ENCODE measurements at regions not wholly inside any gene's neighbourhood (a gene's known extent, or its start where the extent isn't known, plus 50 kb on each side); places are given as distances from the start of the nearest gene placed in this dataset.
A peak's percentile ranks its signal among the peaks of the same experiment; 100 is the strongest.

GRCh38 chr5:164431634-164432304 is 926.4 kb downstream of the MAT2B start:
- Histone ChIP-seq H3K27me3 (ENCODE audit: control insufficient read depth, insufficient read depth, low read length) (no peaks in the 10 kb centered on the region), H3K4me3 (ENCODE audit: insufficient read depth, low read depth, low read length) (no peak overlapping the region), H3K36me3 (replicated peaks; ENCODE audit: control insufficient read depth, insufficient read depth, low read length) (no peaks in the 10 kb centered on the region)
- DNase-seq, result no peak

DNA sequence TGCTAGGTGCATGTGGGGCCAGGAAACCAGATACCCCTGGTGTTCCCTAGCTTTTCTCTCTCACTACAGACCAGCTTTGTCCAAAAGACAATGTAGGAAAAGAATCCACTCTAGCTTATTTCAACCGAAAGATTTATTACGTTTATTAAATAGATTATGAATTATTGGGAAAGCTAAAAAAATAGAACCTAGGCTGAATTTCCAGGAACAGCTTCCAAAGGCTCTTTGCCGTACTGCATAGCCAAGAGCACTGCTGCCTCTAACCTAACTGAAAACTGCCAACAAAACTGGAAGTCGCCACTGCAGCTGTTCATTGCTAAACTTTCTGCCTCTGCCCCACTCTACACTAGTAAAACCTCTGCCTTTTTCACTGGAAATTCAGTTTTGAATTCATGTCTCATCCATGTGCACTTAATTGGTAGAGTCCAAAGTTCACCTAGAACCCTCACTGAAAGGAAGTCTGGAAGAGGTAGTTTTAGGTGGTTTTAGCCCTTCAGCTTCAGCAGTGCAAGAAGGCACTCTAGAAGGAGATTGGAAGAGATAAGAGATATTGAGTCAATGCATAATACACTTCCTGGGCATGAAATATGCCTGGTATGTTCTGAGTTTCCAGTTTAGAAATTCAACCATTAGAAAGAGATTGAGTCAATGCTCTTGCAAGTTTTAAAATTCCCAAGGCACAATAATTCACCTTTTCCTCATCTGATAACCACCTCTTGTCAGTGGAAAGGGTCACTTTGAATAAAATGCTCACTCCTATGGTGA is 927.9 kb downstream of the MAT2B start:
- Histone ChIP-seq H3K27me3 (ENCODE audit: control insufficient read depth, insufficient read depth, low read length) (no peaks in the 10 kb centered on the region), H3K36me3 (replicated peaks; ENCODE audit: control insufficient read depth, insufficient read depth, low read length) (no peaks in the 10 kb centered on the region), H3K4me3 (ENCODE audit: insufficient read depth, low read depth, low read length) (no peak overlapping the region)
- no peak for DNase-seq

- Histone ChIP-seq H3K4me3 (ENCODE audit: insufficient read depth, low read depth, low read length) (no peak overlapping the region), H3K27me3 (ENCODE audit: control insufficient read depth, insufficient read depth, low read length) (no peaks in the 10 kb centered on the region), H3K36me3 (replicated peaks; ENCODE audit: control insufficient read depth, insufficient read depth, low read length) (no peaks in the 10 kb centered on the region)
- no peak for DNase-seq
Observed at GRCh38 chr5:164435576-164435975, 930.2 kb downstream of the MAT2B start.

DNA sequence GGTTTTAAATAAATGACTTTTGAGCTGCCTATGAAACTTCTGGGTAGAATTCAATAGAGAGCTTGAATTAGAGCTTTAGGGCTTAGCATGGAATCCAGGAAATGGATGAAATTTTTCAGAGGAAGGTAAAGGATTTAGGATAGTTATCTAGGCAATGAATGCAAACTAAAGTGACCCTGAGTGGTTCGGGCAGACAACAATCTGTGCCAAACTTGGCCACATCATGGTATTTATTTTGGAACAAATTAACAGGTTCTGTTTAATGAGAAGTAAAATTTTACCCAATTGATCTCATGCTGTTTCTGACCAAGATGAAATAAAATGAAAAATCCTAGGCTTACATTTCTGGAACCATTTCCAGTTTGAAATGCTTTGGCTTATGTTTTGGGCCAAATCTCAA is 934.4 kb downstream of the MAT2B start:
- Histone ChIP-seq H3K4me3 (ENCODE audit: insufficient read depth, low read depth, low read length) (no peak overlapping the region), H3K27me3 (ENCODE audit: control insufficient read depth, insufficient read depth, low read length) (no peaks in the 10 kb centered on the region), H3K36me3 (replicated peaks; ENCODE audit: control insufficient read depth, insufficient read depth, low read length) (no peaks in the 10 kb centered on the region)
- DNase-seq, result no peak

DNA sequence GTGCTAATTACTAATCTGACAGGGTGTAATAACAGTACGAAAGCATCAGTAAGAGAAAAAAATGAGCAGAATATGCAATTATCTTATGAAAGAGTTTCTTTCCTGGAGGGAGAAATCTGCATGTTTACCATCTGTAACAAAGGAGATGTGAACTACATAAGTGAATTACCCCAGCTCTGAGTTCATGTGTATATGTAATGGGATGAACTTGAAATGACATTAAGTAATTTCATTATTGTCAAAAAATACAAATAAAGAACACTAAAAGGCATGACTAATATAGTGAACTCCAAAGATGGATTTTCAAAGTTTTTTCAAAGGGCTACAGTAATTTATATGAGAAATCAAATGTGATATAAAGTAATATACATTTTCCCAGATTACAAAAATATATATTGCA is 944.0 kb downstream of the MAT2B start:
- no peaks in the 10 kb centered on the region for H3K36me3 ChIP-seq (replicated peaks; ENCODE audit: control insufficient read depth, insufficient read depth, low read length)
- no peak for DNase-seq
- H3K27me3 ChIP-seq (ENCODE audit: control insufficient read depth, insufficient read depth, low read length), result no peaks in the 10 kb centered on the region
- H3K4me3 ChIP-seq (ENCODE audit: insufficient read depth, low read depth, low read length), result no peak overlapping the region

DNA sequence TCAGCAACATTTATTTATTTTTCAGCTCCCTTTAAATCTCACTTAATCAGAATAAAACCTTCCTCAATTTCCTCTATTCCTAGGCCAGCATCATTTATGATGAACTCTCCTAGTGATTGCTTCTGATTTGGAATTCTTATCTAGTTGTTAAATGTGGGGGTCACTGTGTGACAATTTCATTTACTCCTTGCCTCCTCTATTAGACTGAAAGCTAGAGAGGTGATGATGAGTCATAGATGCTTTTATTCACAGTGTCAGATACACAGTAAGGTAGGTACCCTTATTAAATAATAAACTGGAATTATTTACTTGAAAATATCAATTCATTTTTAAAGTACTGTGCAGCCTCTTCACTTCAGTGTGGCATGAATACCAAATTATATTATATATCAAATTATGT is 960.6 kb downstream of the MAT2B start:
- DNase-seq, result no peak
- no peaks in the 10 kb centered on the region for H3K36me3 ChIP-seq (replicated peaks; ENCODE audit: control insufficient read depth, insufficient read depth, low read length)
- no peak overlapping the region for H3K4me3 ChIP-seq (ENCODE audit: insufficient read depth, low read depth, low read length)

GRCh38 chr5:164470312-164470711 is 964.9 kb downstream of the MAT2B start:
- Histone ChIP-seq H3K4me3 (ENCODE audit: insufficient read depth, low read depth, low read length) (no peak overlapping the region), H3K36me3 (replicated peaks; ENCODE audit: control insufficient read depth, insufficient read depth, low read length) (no peaks in the 10 kb centered on the region), H3K27me3 (ENCODE audit: control insufficient read depth, insufficient read depth, low read length) (no peaks in the 10 kb centered on the region)
- DNase-seq, result no peak

More for the DNA sequence above, 960.6 kb downstream of the MAT2B start:
- H3K27me3 ChIP-seq (ENCODE audit: control insufficient read depth, insufficient read depth, low read length), result no peaks in the 10 kb centered on the region

GRCh38 chr5:164472165-164472564 is 966.7 kb downstream of the MAT2B start:
- Histone ChIP-seq H3K27me3 (ENCODE audit: control insufficient read depth, insufficient read depth, low read length) (no peaks in the 10 kb centered on the region), H3K4me3 (ENCODE audit: insufficient read depth, low read depth, low read length) (no peak overlapping the region), H3K36me3 (replicated peaks; ENCODE audit: control insufficient read depth, insufficient read depth, low read length) (no peaks in the 10 kb centered on the region)
- DNase-seq, result no peak

- H3K36me3 ChIP-seq (replicated peaks; ENCODE audit: control insufficient read depth, insufficient read depth, low read length), result no peaks in the 10 kb centered on the region
- DNase-seq, result peak; percentile 19
- no peaks in the 10 kb centered on the region for H3K27me3 ChIP-seq (ENCODE audit: control insufficient read depth, insufficient read depth, low read length)
- H3K4me3 ChIP-seq (ENCODE audit: insufficient read depth, low read depth, low read length), result no peak overlapping the region
Observed at GRCh38 chr5:164475339-164475977, 970.0 kb downstream of the MAT2B start.

DNA sequence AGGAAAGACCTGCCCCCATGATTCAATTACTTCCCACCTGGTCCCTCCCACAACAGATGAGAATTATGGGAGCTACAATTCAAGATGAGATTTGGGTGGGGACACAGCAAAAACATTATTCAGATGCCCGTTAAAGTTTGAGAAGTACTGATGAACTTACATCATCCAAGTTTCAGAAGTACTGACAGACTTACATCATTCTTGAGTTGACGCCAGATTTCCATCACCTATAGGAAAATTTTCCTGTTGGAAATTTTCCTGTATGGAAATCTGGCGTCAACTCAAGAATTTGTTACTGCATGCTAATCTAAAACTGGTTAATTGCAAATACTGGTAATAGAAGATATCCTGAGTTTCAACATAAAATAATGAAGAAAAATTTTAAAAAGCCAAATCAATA is 975.9 kb downstream of the MAT2B start:
- H3K36me3 ChIP-seq (replicated peaks; ENCODE audit: control insufficient read depth, insufficient read depth, low read length), result no peaks in the 10 kb centered on the region
- H3K27me3 ChIP-seq (ENCODE audit: control insufficient read depth, insufficient read depth, low read length), result no peaks in the 10 kb centered on the region
- no peak overlapping the region for H3K4me3 ChIP-seq (ENCODE audit: insufficient read depth, low read depth, low read length)
- DNase-seq, result no peak

- H3K36me3 ChIP-seq (replicated peaks; ENCODE audit: control insufficient read depth, insufficient read depth, low read length), result no peaks in the 10 kb centered on the region
- no peaks in the 10 kb centered on the region for H3K27me3 ChIP-seq (ENCODE audit: control insufficient read depth, insufficient read depth, low read length)
- H3K4me3 ChIP-seq (ENCODE audit: insufficient read depth, low read depth, low read length), result no peak overlapping the region
- DNase-seq, result no peak
Observed at GRCh38 chr5:164482351-164482750, 976.9 kb downstream of the MAT2B start.

- H3K36me3 ChIP-seq (replicated peaks; ENCODE audit: control insufficient read depth, insufficient read depth, low read length), result no peaks in the 10 kb centered on the region
- no peaks in the 10 kb centered on the region for H3K27me3 ChIP-seq (ENCODE audit: control insufficient read depth, insufficient read depth, low read length)
- H3K4me3 ChIP-seq (ENCODE audit: insufficient read depth, low read depth, low read length), result no peak overlapping the region
- DNase-seq, result no peak
Observed at GRCh38 chr5:164484948-164485347, 979.5 kb downstream of the MAT2B start.

DNA sequence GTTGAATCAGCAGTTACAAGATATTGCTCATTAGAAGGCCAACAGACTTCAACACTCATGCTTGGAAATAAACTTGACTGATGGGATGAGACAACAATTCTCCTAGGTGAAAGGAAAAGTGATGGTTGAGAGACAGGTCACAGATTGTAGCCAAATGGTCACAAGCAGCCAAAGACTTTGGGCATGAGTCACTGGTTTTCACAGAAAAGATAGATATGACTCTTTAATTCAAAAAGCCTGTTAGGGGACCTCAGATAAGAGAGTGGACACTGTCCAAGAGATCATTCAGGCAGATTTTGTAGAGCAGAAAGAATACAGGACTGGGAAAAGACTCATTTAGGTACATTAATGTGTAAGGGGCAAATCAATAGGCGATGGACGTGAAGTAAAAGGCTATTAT is 982.5 kb downstream of the MAT2B start:
- no peak overlapping the region for H3K4me3 ChIP-seq (ENCODE audit: insufficient read depth, low read depth, low read length)
- no peak for DNase-seq
- H3K36me3 ChIP-seq (replicated peaks; ENCODE audit: control insufficient read depth, insufficient read depth, low read length), result no peaks in the 10 kb centered on the region
- H3K27me3 ChIP-seq (ENCODE audit: control insufficient read depth, insufficient read depth, low read length), result no peaks in the 10 kb centered on the region

DNA sequence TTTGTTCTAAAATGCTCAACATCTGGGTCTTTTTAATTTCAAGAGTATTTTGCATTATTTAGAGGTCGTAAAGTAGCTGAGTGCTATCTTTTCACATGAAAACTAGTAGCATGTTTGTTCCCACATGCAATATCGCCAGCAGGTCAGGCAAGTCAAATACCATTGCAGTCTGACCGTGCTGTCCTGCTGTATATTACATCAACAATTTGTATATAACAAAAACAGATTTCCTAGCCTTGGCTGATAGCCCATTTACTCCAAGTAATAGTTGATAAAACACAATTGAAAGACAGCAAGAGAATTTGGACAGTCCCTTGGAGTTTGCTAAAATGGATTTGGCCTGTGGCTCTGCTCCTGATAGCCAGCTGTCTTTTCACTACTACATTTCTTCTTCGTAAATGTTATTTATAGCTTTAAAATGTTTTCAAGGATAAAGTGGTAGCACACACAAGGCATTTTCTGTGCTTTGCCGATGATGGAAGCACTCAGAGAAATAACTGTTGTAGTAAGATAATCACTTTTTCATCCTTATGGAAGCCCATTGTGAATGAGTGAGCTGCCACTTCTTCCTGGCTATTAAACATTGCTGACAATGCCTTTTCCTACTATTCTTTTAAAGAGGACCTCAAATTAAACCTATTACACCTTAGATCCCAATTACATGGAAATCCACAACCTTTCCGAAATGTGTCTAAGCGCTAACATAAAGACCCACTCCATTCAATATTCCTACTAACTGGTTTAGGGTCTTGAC is 992.1 kb downstream of the MAT2B start:
- Histone ChIP-seq H3K36me3 (replicated peaks; ENCODE audit: control insufficient read depth, insufficient read depth, low read length) (no peaks in the 10 kb centered on the region), H3K27me3 (ENCODE audit: control insufficient read depth, insufficient read depth, low read length) (no peaks in the 10 kb centered on the region), H3K4me3 (ENCODE audit: insufficient read depth, low read depth, low read length) (no peak overlapping the region)
- no peak for DNase-seq
